ENCODE measurements at regions not wholly inside any gene's neighbourhood (a gene's known extent, or its start where the extent isn't known, plus 50 kb on each side); places are given as distances from the start of the nearest gene placed in this dataset.
"Not testable (repeated sequence)": the region's sequence is repeated elsewhere in the genome, so short reads cannot be mapped to it uniquely, and the experiment has no call there.

- in situ Hi-C loops (cut with HindIII; ENCODE audit: low pct_ligation_motif_present, low sequenced_read_pairs) = no loop called here
- no peak for DNase-seq
- Histone ChIP-seq H3K36me3 (replicated peaks) (no peaks in the 10 kb centered on the region), H3K4me3 (ENCODE audit: low read depth, low read length) (no peak overlapping the region), H3K27ac (no peak overlapping the region), H3K27me3 (replicated peaks) (no peaks in the 10 kb centered on the region)
- no peak for TF ChIP-seq CTCF (IDR thresholded peaks at IDR 0.05; ENCODE audit: low read depth, low read length, missing control alignments)
Observed at GRCh38 chr7:118872568-118872967, 648.1 kb downstream of the ANKRD7 start.

- Histone ChIP-seq H3K36me3 (replicated peaks) (no peaks in the 10 kb centered on the region), H3K27me3 (replicated peaks) (no peaks in the 10 kb centered on the region), H3K4me3 (ENCODE audit: low read depth, low read length) (no peak overlapping the region), H3K27ac (no peak overlapping the region)
- no peak for TF ChIP-seq CTCF (IDR thresholded peaks at IDR 0.05; ENCODE audit: low read depth, low read length, missing control alignments)
- in situ Hi-C loops (cut with HindIII; ENCODE audit: low pct_ligation_motif_present, low sequenced_read_pairs) = no loop called here
- no peak for DNase-seq
Observed at GRCh38 chr7:118877187-118877586, 652.7 kb downstream of the ANKRD7 start.

- H3K4me3 ChIP-seq (ENCODE audit: low read depth, low read length) = no peak overlapping the region
- in situ Hi-C loops (cut with HindIII; ENCODE audit: low pct_ligation_motif_present, low sequenced_read_pairs) = no loop called here
- no peak for DNase-seq
- no peak for TF ChIP-seq CTCF (IDR thresholded peaks at IDR 0.05; ENCODE audit: low read depth, low read length, missing control alignments)
- no peaks in the 10 kb centered on the region for H3K36me3 ChIP-seq (replicated peaks)
- no peak overlapping the region for H3K27ac ChIP-seq
- no peaks in the 10 kb centered on the region for H3K27me3 ChIP-seq (replicated peaks)
Observed at GRCh38 chr7:118878336-118878735, 653.8 kb downstream of the ANKRD7 start.

- TF ChIP-seq CTCF (IDR thresholded peaks at IDR 0.05; ENCODE audit: low read depth, low read length, missing control alignments) = no peak
- no peak for DNase-seq
- Histone ChIP-seq H3K4me3 (ENCODE audit: low read depth, low read length) (no peak overlapping the region), H3K36me3 (replicated peaks) (no peaks in the 10 kb centered on the region), H3K27me3 (replicated peaks) (no peaks in the 10 kb centered on the region), H3K27ac (no peak overlapping the region)
- in situ Hi-C loops (cut with HindIII; ENCODE audit: low pct_ligation_motif_present, low sequenced_read_pairs) = no loop called here
Observed at GRCh38 chr7:118898284-118898683, 673.8 kb downstream of the ANKRD7 start.

GRCh38 chr7:118902600-118902999 is 678.1 kb downstream of the ANKRD7 start:
- no peak for DNase-seq
- in situ Hi-C loops (cut with HindIII; ENCODE audit: low pct_ligation_motif_present, low sequenced_read_pairs) = no loop called here
- Histone ChIP-seq H3K36me3 (replicated peaks) (no peaks in the 10 kb centered on the region), H3K27ac (no peak overlapping the region), H3K4me3 (ENCODE audit: low read depth, low read length) (no peak overlapping the region), H3K27me3 (replicated peaks) (no peaks in the 10 kb centered on the region)
- no peak for TF ChIP-seq CTCF (IDR thresholded peaks at IDR 0.05; ENCODE audit: low read depth, low read length, missing control alignments)

- TF ChIP-seq CTCF (IDR thresholded peaks at IDR 0.05; ENCODE audit: low read depth, low read length, missing control alignments) = no peak
- no peaks in the 10 kb centered on the region for H3K27me3 ChIP-seq (replicated peaks)
- DNase-seq = no peak
- no peak overlapping the region for H3K27ac ChIP-seq
- no peaks in the 10 kb centered on the region for H3K36me3 ChIP-seq (replicated peaks)
- H3K4me3 ChIP-seq (ENCODE audit: low read depth, low read length) = no peak overlapping the region
- in situ Hi-C loops (cut with HindIII; ENCODE audit: low pct_ligation_motif_present, low sequenced_read_pairs) = no loop called here
Observed at GRCh38 chr7:118907911-118908527, 683.5 kb downstream of the ANKRD7 start.

- in situ Hi-C loops (cut with HindIII; ENCODE audit: low pct_ligation_motif_present, low sequenced_read_pairs); H3K36me3 ChIP-seq (replicated peaks); DNase-seq; H3K27me3 ChIP-seq (replicated peaks); H3K4me3 ChIP-seq (ENCODE audit: low read depth, low read length); H3K27ac ChIP-seq: not testable (repeated sequence)
Observed at GRCh38 chr7:118916120-118916519, 691.6 kb downstream of the ANKRD7 start.

Measured in brain microvascular endothelial cell (primary cell).